HL-60 (cell line): ENCODE measurements at regions not wholly inside any gene's neighbourhood (a gene's known extent, or its start where the extent isn't known, plus 50 kb on each side); places are given as distances from the start of the nearest gene placed in this dataset.

Experiments
- DNase-seq, 2 experiments: peaks; one replicate each; pipeline ENCODE4 v3.0.0-alpha.2; 2010 to 2020; ENCODE audit warnings: low read depth in 1 of 2, low spot score in 1 of 2
- H3K27ac ChIP-seq: fragments of 250-450 bp; sonication (Bioruptor Pico); replicated peaks from 2 replicates; pipeline ENCODE4 v1.5.1; 2020; ENCODE audit warnings: mild to moderate bottlenecking, moderate library complexity
- H3K27me3 ChIP-seq: fragments of 250-450 bp; sonication (Bioruptor Pico); 2 replicates; pipeline ENCODE4 v1.5.1; 2021; ENCODE audit warnings: mild to moderate bottlenecking, moderate library complexity; ENCODE audit not compliant: insufficient read depth, poor library complexity, severe bottlenecking
- H3K4me3 ChIP-seq: replicated peaks from 2 replicates; pipeline ENCODE4 v1.5.1; 2011; ENCODE audit warnings: mild to moderate bottlenecking, control low read depth, low read length; ENCODE audit not compliant: insufficient read depth
- CTCF ChIP-seq: IDR thresholded peaks from one replicate; pipeline ENCODE4 v1.5.1; 2011; ENCODE audit warnings: low read length, control low read depth, inconsistent platforms; ENCODE audit not compliant: insufficient read depth
- GABPA ChIP-seq: IDR thresholded peaks from 2 replicates; pipeline ENCODE4 v1.6.1; 2012; ENCODE audit warnings: low read depth
- POLR2AphosphoS5 ChIP-seq: IDR thresholded peaks from 2 replicates; pipeline ENCODE4 v1.6.1; 2012; ENCODE audit warnings: low read depth
- REST ChIP-seq: IDR thresholded peaks from 2 replicates; pipeline ENCODE4 v1.6.1; 2012; ENCODE audit warnings: low read depth; ENCODE audit not compliant: insufficient replicate concordance
- SPI1 ChIP-seq: IDR thresholded peaks from 2 replicates; pipeline ENCODE4 v1.6.1; 2012; ENCODE audit warnings: low read depth, mild to moderate bottlenecking, borderline replicate concordance

- TF ChIP-seq REST: no peak
- TF ChIP-seq POLR2AphosphoS5: no peak
- TF ChIP-seq CTCF: no peak
- no peak for TF ChIP-seq SPI1
- TF ChIP-seq GABPA: no peak
- DNase-seq: no peak
- Histone ChIP-seq H3K4me3 (no peak overlapping the region), H3K27me3 (no peaks in the 10 kb centered on the region), H3K27ac (no peak overlapping the region)
These were observed 617.3 kb downstream of the MATN1 start for GRCh38 chr1:30106125-30106524.

- no peak for TF ChIP-seq SPI1
- no peak for TF ChIP-seq REST
- TF ChIP-seq POLR2AphosphoS5: no peak
- no peak for TF ChIP-seq GABPA
- no peak for TF ChIP-seq CTCF
- H3K4me3 ChIP-seq: no peak overlapping the region
- no peak overlapping the region for H3K27ac ChIP-seq
- no peak for DNase-seq
- no peaks in the 10 kb centered on the region for H3K27me3 ChIP-seq
These were observed 618.8 kb downstream of the MATN1 start for GRCh38 chr1:30104551-30104950.

- H3K4me3 ChIP-seq: no peak overlapping the region
- no peak overlapping the region for H3K27ac ChIP-seq
- DNase-seq: no peak
- H3K27me3 ChIP-seq: no peaks in the 10 kb centered on the region
- TF ChIP-seq REST (no peak), POLR2AphosphoS5 (no peak), CTCF (no peak), SPI1 (no peak), GABPA (no peak)
These were observed 619.5 kb downstream of the MATN1 start for GRCh38 chr1:30103708-30104411.
